Hepatocyte (in vitro differentiated cells): ENCODE measurements at regions not wholly inside any gene's neighbourhood (a gene's known extent, or its start where the extent isn't known, plus 50 kb on each side); places are given as distances from the start of the nearest gene placed in this dataset.

Experiments
- EZH2 ChIP-seq: fragments of 200-600 bp; sonication (generic); IDR thresholded peaks from 2 replicates; pipeline ENCODE4 v1.6.1; 2016; ENCODE audit warnings: antibody characterized with exemption, mild to moderate bottlenecking, borderline replicate concordance
- EZH2phosphoT487 ChIP-seq: fragments of 200-600 bp; sonication (generic); IDR thresholded peaks from one replicate; pipeline ENCODE4 v1.6.1; 2018; ENCODE audit warnings: antibody characterized with exemption, mild to moderate bottlenecking, low read depth, moderate library complexity; ENCODE audit not compliant: unreplicated experiment, severe bottlenecking
- TF ChIP-seq, protein P1 (sequence below): fragments of 200-600 bp; sonication (generic); IDR thresholded peaks from 2 replicates; pipeline ENCODE4 v1.5.1; 2016; ENCODE audit warnings: antibody characterized with exemption, mild to moderate bottlenecking; ENCODE audit not compliant: poor library complexity

GRCh38 chr18:41594582-41594981 lies 360.5 kb upstream of the PIK3C3 start:
- TF ChIP-seq, protein P1, sequence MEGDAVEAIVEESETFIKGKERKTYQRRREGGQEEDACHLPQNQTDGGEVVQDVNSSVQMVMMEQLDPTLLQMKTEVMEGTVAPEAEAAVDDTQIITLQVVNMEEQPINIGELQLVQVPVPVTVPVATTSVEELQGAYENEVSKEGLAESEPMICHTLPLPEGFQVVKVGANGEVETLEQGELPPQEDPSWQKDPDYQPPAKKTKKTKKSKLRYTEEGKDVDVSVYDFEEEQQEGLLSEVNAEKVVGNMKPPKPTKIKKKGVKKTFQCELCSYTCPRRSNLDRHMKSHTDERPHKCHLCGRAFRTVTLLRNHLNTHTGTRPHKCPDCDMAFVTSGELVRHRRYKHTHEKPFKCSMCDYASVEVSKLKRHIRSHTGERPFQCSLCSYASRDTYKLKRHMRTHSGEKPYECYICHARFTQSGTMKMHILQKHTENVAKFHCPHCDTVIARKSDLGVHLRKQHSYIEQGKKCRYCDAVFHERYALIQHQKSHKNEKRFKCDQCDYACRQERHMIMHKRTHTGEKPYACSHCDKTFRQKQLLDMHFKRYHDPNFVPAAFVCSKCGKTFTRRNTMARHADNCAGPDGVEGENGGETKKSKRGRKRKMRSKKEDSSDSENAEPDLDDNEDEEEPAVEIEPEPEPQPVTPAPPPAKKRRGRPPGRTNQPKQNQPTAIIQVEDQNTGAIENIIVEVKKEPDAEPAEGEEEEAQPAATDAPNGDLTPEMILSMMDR = no peak
- TF ChIP-seq EZH2 = no peak
- no peak for TF ChIP-seq EZH2phosphoT487
